Fibroblast of lung (primary cell): ENCODE measurements at regions not wholly inside any gene's neighbourhood (a gene's known extent, or its start where the extent isn't known, plus 50 kb on each side); places are given as distances from the start of the nearest gene placed in this dataset.

ENCODE experiments used
- DNase-seq, 2 donors: peaks; one replicate each; pipeline versions ENCODE4 v3.0.0 to v3.0.0-alpha.2; 2010; ENCODE audit warnings: low read depth in 2 of 2
- H2AFZ ChIP-seq: 2 replicates; pipeline ENCODE4 v1.5.1; 2012; ENCODE audit warnings: low read length, control low read depth, inconsistent platforms
- H3K27ac ChIP-seq: 2 replicates; pipeline ENCODE4 v1.5.1; 2011; ENCODE audit warnings: low read length, control low read depth; ENCODE audit not compliant: insufficient read depth
- H3K27me3 ChIP-seq: 2 replicates; pipeline ENCODE4 v1.5.1; 2011; ENCODE audit warnings: mild to moderate bottlenecking, low read length; ENCODE audit not compliant: control insufficient read depth, insufficient read depth
- H3K36me3 ChIP-seq: 2 replicates; pipeline ENCODE4 v1.5.1; 2011; ENCODE audit warnings: low read length; ENCODE audit not compliant: control insufficient read depth, insufficient read depth
- H3K4me1 ChIP-seq: 2 replicates; pipeline ENCODE4 v1.5.1; 2011; ENCODE audit warnings: low read length; ENCODE audit not compliant: control insufficient read depth, insufficient read depth; ENCODE audit errors: extremely low read depth
- H3K4me2 ChIP-seq: 2 replicates; pipeline ENCODE4 v1.5.1; 2011; ENCODE audit warnings: low read length, control low read depth; ENCODE audit not compliant: insufficient read depth; ENCODE audit errors: extremely low read depth
- H3K4me3 ChIP-seq, 4 experiments: fragments of 200-600 bp in 1 of 4; sonication (generic) in 1 of 4; replicated peaks in 1 of 4; 2 replicates each; pipeline ENCODE4 v1.5.1; 2011 to 2016; ENCODE audit warnings: low read length in 4 of 4, low read depth in 3 of 4, mild to moderate bottlenecking in 3 of 4, control low read depth in 2 of 4, inconsistent platforms in 1 of 4, mixed read lengths in 1 of 4; ENCODE audit not compliant: insufficient read depth in 1 of 4; ENCODE audit errors: control extremely low read depth in 1 of 4
- H3K79me2 ChIP-seq: 2 replicates; pipeline ENCODE4 v1.5.1; 2012; ENCODE audit warnings: mild to moderate bottlenecking, low read length, inconsistent platforms; ENCODE audit not compliant: control insufficient read depth, insufficient read depth
- H3K9ac ChIP-seq: 2 replicates; pipeline ENCODE4 v1.5.1; 2011; ENCODE audit warnings: mild to moderate bottlenecking, low read length, control low read depth; ENCODE audit not compliant: insufficient read depth
- H3K9me3 ChIP-seq: 2 replicates; pipeline ENCODE4 v1.5.1; 2012; ENCODE audit warnings: low read depth, low read length; ENCODE audit not compliant: control insufficient read depth, insufficient read depth
- H4K20me1 ChIP-seq: 2 replicates; pipeline ENCODE4 v1.5.1; 2011; ENCODE audit warnings: low read length; ENCODE audit not compliant: control insufficient read depth, insufficient read depth; ENCODE audit errors: extremely low read depth
- CTCF ChIP-seq, 2 donors: IDR thresholded peaks in 1 of 2; conservative IDR thresholded peaks in 1 of 2; 1 replicate in 1 of 2; 2 replicates in 1 of 2; pipeline ENCODE4 v1.5.1; 2011 to 2012; ENCODE audit warnings: low read length in 2 of 2, control low read depth in 1 of 2, inconsistent platforms in 1 of 2, low read depth in 1 of 2, mild to moderate bottlenecking in 1 of 2
- EZH2 ChIP-seq: IDR thresholded peaks from 2 replicates; pipeline ENCODE4 v1.5.1; 2012; ENCODE audit warnings: low read length, control low read depth, mild to moderate bottlenecking; ENCODE audit errors: missing control alignments

DNA sequence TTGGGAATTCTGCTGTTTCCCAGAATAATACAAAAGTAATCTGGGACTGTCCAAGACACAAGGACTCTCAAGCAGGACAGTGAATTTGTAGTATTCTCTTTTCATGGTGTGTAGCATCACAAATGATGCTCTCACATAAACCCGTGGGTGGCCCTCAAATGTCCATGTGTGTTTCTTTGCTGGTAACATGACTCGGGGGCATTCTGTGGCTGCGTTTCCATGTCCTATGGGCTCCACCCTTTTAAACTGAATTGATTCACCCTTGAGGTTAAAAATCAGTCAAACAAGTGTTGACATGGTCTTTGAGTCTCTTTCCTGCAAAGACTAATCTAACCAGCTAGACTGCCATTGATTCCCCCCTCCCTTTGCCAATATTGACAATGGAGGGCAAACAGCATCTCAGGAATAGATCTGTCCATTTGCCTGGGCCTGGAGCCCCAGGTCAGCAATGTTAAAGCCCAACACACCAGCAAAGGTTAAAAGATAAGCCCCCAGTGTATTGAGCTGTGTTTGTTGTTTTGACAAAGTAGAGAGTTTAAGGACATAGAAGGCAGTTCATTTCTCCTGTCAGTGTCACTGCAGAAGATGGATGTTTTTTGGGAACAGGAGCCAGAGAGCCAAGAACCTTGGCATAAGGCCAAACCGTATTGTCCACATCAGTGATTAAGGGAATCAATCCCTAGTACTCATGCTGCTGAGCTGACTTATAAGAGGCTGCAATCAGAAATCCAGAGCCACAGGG, 117.1 kb upstream of the COX10 start:
- no peaks in the 10 kb centered on the region for H3K9me3 ChIP-seq
- H3K79me2 ChIP-seq: no peaks in the 10 kb centered on the region
- no peaks in the 10 kb centered on the region for H3K36me3 ChIP-seq
- H3K4me2 ChIP-seq: no peak overlapping the region
- DNase-seq: peak in 1 of 2 donors; percentile 15
- H3K27me3 ChIP-seq: no peaks in the 10 kb centered on the region
- H2AFZ ChIP-seq: no peak overlapping the region
- no peak overlapping the region for H3K4me3 ChIP-seq
- no peaks in the 10 kb centered on the region for H3K4me1 ChIP-seq
- H3K9ac ChIP-seq: no peak overlapping the region
- TF ChIP-seq EZH2 (no peak), CTCF (conservative IDR thresholded peaks at IDR 0.05 in 1 of 2, IDR thresholded peaks at IDR 0.05 in 1 of 2; ENCODE audit: low read depth in 1 of 2, low read length in 2 of 2) (no peak)
- H4K20me1 ChIP-seq: no peaks in the 10 kb centered on the region
- no peak overlapping the region for H3K27ac ChIP-seq

GRCh38 chr17:13953841-13954240, 115.5 kb upstream of the COX10 start:
- H3K79me2 ChIP-seq: no peaks in the 10 kb centered on the region
- no peaks in the 10 kb centered on the region for H3K4me1 ChIP-seq
- H3K27ac ChIP-seq: no peak overlapping the region
- H4K20me1 ChIP-seq: no peaks in the 10 kb centered on the region
- no peaks in the 10 kb centered on the region for H3K36me3 ChIP-seq
- no peaks in the 10 kb centered on the region for H3K27me3 ChIP-seq
- H3K9me3 ChIP-seq: no peaks in the 10 kb centered on the region
- no peak overlapping the region for H3K4me3 ChIP-seq
- no peak overlapping the region for H3K9ac ChIP-seq
- no peak for TF ChIP-seq CTCF (conservative IDR thresholded peaks at IDR 0.05 in 1 of 2, IDR thresholded peaks at IDR 0.05 in 1 of 2; ENCODE audit: low read depth in 1 of 2, low read length in 2 of 2)
- no peak for TF ChIP-seq EZH2
- peak in 1 of 2 donors; percentile 53 for DNase-seq
- no peak overlapping the region for H2AFZ ChIP-seq
- no peak overlapping the region for H3K4me2 ChIP-seq

DNA sequence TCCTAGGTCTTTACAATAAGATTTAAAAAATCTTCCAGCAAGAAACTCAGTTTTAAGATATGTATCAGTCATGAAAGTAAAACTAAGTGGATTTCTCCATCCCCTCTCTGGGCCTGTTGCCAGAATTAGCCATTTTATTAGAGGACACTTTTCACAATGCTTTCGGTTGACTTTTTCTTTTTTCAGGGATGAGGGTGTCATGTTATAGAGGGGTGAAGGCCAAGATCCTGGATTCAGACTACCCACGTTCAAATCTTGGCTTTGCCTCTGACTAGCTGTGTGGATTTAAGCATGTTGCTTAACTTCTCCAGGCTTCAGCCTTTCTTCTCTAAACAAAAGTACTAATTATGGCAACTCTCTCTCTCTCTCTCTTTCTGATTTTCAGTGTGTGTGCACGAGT, 111.7 kb upstream of the COX10 start:
- Histone ChIP-seq H3K4me3 (no peak overlapping the region), H3K9me3 (no peaks in the 10 kb centered on the region), H3K4me2 (no peak overlapping the region), H3K79me2 (no peaks in the 10 kb centered on the region), H4K20me1 (no peaks in the 10 kb centered on the region), H3K36me3 (no peaks in the 10 kb centered on the region), H3K4me1 (no peaks in the 10 kb centered on the region), H3K27me3 (no peaks in the 10 kb centered on the region), H3K27ac (no peak overlapping the region), H2AFZ (peak overlapping the region; percentile 31), H3K9ac (no peak overlapping the region)
- TF ChIP-seq EZH2 (no peak), CTCF (conservative IDR thresholded peaks at IDR 0.05 in 1 of 2, IDR thresholded peaks at IDR 0.05 in 1 of 2; ENCODE audit: low read depth in 1 of 2, low read length in 2 of 2) (no peak)
- peak; percentile 3 to 75 for DNase-seq
